ENCODE measurements at regions not wholly inside any gene's neighbourhood (a gene's known extent, or its start where the extent isn't known, plus 50 kb on each side); places are given as distances from the start of the nearest gene placed in this dataset.

GRCh38 chr2:226334981-226335720, 464.5 kb downstream of the IRS1 start:
- TF ChIP-seq JUND (CRISPR knock-in tag; IDR thresholded peaks at IDR 0.05) (no peak), FOXP1 (IDR thresholded peaks at IDR 0.05) (no peak), FOXP1 (CRISPR knock-in tag; IDR thresholded peaks at IDR 0.05) (no peak), CTCF (CRISPR knock-in tag; IDR thresholded peaks at IDR 0.05) (no peak), POLR2AphosphoS2 (IDR thresholded peaks at IDR 0.05; ENCODE audit: low read depth, low read length) (no peak), NFIC (IDR thresholded peaks at IDR 0.05; ENCODE audit: low read length) (no peak), ZFP82 (CRISPR knock-in tag; IDR thresholded peaks at IDR 0.05; ENCODE audit: borderline replicate concordance) (no peak), NR2F1 (CRISPR knock-in tag; IDR thresholded peaks at IDR 0.05) (no peak), ZNF292 (CRISPR knock-in tag; IDR thresholded peaks at IDR 0.05; ENCODE audit: borderline replicate concordance, low read depth) (no peak), STAT6 (CRISPR knock-in tag; IDR thresholded peaks at IDR 0.05; ENCODE audit: borderline replicate concordance) (no peak), ZNF766 (CRISPR knock-in tag; IDR thresholded peaks at IDR 0.05; ENCODE audit: borderline replicate concordance) (no peak), ZNF562 (CRISPR knock-in tag; IDR thresholded peaks at IDR 0.05; ENCODE audit: borderline replicate concordance) (no peak), EEA1 (CRISPR knock-in tag; IDR thresholded peaks at IDR 0.05; ENCODE audit: borderline replicate concordance) (no peak), MAX (IDR thresholded peaks at IDR 0.05) (no peak)
- TF ChIP-seq, protein P1, sequence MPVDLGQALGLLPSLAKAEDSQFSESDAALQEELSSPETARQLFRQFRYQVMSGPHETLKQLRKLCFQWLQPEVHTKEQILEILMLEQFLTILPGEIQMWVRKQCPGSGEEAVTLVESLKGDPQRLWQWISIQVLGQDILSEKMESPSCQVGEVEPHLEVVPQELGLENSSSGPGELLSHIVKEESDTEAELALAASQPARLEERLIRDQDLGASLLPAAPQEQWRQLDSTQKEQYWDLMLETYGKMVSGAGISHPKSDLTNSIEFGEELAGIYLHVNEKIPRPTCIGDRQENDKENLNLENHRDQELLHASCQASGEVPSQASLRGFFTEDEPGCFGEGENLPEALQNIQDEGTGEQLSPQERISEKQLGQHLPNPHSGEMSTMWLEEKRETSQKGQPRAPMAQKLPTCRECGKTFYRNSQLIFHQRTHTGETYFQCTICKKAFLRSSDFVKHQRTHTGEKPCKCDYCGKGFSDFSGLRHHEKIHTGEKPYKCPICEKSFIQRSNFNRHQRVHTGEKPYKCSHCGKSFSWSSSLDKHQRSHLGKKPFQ (CRISPR knock-in tag; IDR thresholded peaks at IDR 0.05; ENCODE audit: insufficient replicate concordance) = no peak
